HG02642 (cell line): ENCODE measurements at regions not wholly inside any gene's neighbourhood (a gene's known extent, or its start where the extent isn't known, plus 50 kb on each side); places are given as distances from the start of the nearest gene placed in this dataset.

Experiments used
- ATAC-seq: cut with Tn5 transposase; IDR thresholded peaks from one replicate; pipeline ENCODE4 v1.9.1; 2021; ENCODE audit warnings: mild to moderate bottlenecking; ENCODE audit not compliant: unreplicated experiment, poor library complexity

DNA sequence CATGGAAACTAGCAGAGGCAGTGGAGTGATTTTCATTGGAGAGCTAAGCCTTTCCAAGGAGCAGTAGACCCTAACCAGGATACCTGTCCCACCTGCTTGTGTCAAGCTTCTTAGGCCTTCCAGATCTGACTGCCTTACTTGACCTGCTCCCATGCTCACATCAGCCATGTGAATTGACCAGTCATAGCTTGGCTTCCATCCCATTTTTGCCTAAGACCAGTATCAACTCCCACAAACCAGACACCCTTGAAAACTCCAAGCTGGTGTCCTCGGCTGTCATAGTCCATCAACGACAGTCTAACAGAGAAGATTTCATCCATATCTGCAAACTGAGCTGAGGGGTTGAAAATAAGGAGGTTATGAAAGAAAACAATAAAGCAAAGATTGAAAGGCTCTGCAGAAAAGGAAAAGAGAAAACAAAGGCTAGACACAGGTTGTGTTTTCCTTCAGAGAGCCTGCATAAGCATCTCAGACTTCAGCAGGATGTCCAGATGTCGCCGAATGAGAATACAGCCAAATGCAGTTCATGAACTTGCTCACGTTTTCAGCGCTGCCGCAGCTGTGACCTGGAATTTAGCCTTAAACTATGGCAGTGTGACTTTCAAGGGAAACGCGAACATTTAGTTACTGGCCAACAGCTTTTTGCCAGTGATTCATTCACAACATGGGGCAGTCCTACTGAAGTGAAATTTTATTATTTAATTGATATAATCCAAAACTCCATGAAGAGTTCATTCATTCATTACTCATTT lies 868.1 kb upstream of the ID2 start:
- ATAC-seq, result no peak

DNA sequence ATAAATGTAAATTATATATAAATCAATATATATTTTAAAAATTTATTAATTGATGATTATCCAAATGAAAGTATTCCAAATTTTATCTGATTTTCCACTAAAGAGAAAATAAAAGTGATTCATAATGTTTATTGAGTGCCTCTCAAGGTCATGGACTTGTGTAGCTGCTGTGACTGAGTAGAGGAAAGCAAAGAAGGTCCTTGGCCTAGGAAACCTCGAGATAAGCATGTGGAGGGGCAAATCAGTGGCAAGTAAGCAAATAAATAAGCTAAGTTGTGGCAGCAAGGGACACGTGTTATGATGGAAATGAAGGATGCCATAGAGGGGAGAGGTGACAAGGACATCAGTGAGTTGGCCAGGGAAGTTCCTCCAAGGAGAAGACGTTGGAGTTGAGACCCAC lies 866.1 kb upstream of the ID2 start:
- ATAC-seq, result no peak

DNA sequence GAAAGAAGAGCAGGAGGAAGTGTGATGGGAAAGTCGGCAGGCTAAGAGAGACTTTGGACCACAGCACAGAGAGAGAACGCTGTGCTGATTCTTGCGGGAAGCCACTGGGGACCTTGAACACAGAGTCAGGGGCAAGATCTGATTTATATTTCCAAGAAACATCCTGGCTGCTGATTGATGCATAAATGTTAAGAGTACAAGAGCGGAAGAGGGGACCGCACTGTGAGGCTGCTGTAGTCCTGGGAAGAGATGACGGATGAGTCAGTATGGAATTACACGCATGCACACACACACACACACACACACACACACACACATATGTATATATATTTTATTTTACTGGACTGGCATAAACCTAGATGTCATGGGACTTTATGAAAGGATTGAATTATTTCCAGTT lies 865.6 kb upstream of the ID2 start:
- ATAC-seq, result no peak

DNA sequence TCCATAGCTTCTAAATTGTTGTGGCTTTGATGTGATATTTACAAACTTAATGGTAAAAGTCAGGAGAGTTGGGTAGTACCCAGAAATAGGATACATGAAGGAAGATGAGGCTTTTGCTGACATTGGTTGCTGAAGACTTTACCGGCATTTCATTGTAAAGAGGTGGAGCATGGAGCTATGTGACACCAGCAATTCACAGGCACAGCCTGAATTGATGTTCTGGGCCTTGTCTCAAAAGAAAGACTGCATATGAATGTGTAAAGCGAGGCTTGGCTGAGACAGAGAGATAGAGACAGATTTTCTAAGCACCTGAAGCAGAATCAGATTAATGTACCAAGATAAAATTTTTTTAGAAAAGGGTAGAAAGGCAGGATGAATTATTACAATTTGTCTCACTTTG lies 864.9 kb upstream of the ID2 start:
- ATAC-seq, result no peak

DNA sequence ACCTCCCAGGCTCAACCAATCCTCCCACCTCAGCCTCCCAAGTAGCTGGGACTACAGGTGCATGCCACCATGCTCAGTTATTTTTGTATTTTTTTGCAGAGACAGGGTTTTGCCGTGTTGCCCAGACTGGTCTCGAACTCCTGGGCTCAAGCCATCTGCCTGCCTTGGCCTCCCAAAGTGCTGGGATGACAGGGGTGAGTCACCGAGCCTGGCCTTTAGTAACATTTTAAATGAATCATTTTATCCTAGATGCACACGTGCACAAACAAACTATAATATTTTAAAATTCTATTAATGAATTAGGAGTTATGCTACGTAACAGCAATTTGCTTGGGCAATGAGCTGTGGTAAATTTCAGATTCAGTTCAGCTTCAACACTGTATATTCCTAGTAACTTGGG lies 862.5 kb upstream of the ID2 start:
- no peak for ATAC-seq

DNA sequence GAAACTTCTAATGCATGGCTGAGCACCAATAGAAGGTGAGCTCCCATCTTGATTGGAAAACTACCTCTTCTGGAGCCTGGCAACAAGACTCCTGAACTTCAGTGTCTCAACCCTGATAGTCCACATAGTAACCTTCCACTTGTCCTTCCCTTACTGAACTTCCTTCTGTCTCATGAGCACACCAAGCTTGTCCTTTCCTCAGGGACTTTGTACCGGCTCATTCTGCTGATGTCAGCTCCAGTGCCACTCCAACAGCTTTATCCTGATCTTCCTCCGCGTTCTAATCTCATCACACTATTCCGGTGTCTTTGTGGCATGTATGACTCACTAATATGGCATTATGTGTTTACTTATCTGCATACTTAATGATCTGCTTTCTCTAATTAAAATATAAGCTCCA lies 862.0 kb upstream of the ID2 start:
- ATAC-seq, result no peak

DNA sequence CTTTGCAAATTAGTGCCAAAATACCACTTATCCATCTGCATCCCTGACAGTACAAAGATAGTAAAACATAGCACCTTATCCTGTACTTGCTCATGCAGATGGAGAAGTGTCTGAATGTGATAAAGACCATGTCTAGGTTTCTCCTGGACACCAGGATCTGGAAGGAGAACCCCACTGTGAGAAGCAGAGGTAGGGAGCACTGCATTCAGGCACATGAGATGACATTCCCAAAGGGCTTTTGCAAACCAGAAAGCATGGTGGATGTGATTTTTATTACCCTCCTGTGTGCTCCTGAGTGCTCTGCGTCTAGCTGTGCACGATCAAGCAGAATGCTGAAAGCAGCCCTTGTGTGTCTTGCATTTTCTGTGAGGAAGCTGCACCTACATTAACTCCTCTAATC lies 857.6 kb upstream of the ID2 start:
- no peak for ATAC-seq

DNA sequence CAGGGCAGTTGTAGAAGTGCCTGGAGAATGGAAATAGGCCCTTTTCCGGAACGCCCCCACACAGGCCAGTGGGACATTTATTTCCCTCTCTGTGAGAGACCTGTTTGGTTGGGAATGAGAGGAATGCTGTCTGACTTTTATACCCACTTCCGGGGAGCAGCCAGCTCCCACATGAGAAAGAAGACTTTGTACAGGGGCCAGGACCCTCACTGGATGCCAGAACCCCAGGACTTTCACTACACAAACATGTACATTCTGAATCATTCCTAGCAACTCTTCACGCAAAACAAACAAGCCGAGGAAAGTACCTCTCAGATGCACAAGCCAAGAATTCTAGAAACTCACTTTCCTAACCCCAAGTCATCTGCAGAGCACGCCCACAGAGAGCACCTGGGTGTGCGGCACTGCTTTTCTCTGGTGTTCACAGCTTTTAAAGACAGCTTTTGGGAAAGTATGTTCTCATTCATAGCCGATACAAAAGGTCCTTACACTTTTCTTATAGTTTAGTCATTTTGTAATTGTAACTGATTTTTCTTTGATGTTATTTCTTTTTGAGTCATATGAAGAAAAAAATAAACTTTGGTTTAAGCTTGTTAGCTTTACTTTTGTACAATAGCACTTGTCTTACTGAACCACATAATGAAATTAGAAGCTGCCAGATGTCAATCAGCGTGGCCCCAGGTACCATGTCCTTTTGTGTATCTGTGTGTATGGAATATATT lies 856.1 kb upstream of the ID2 start:
- ATAC-seq, result peak; percentile 79

DNA sequence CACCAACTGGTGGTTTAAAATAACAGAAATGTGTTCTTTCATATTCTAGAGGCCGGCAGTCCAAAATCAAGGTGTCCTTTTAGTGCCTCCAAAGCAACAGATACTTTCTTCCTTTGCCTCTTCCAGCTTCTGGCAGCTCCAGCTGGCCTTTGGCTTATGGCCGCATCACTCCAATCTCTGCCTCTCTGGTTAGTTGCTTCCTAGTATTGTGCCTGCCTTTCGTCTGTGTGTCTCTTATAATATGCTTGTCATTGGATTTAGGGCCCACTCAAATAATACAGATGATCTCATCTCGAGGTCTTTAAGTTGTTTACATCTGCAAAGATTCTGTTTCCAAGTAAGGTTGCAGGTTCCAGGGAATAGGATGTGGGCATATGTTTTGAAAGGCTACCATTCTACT lies 855.2 kb upstream of the ID2 start:
- no peak for ATAC-seq

DNA sequence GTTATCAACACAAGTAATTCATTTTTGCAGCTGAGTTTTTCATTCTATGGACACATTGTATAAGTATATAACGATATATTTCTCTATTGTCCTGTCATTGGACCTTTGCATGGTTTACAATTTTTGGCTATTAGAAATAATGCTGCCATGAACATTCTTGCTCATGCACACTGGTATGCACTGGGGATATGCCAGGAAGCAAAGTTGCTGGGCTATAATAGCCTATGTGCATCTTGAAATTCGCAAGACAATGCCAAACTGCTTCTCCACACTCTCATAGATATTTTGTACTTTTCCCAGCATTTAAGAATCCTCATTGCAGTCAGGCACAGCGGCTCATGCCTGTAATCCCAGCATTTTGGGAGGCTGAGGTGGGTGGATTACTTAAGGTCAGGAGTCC lies 852.6 kb upstream of the ID2 start:
- no peak for ATAC-seq

DNA sequence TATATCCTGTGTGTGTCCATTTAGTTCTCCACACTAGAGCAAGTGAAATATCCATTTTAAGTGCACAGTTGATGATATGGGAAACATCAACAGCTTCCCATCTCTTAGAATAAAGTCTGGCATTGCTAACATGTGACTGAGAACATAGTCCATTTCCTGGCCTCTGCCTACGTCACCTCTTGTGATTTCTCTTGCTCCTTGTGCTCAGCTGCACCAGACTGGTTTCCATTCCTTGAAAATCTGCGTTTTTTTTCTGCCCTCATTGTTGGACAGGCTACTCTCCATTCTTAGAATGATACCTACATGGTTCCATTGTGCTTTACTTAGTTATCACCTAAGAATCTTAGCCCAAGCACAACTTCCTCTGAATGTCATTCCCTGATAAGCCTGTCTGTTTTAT lies 851.2 kb upstream of the ID2 start:
- ATAC-seq, result no peak

DNA sequence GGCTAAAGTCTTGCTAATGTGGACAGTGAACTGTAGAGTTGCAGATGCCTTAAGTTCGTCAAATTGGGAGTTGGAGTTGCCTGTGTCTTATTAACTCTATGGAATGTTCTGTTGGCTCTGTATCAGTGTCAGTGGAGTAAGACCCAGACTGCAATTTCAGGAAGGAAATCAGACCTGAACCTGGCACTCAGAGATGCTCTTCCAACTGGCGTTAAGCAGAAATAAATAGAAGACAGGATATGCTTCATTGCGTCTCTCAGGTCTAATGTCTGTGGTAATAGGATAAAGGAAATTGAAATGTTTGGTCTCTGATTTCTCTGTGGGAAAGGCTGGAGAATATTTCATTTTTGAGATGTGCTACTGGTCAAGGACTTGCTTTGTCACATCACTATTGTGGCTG lies 846.7 kb upstream of the ID2 start:
- ATAC-seq, result no peak

DNA sequence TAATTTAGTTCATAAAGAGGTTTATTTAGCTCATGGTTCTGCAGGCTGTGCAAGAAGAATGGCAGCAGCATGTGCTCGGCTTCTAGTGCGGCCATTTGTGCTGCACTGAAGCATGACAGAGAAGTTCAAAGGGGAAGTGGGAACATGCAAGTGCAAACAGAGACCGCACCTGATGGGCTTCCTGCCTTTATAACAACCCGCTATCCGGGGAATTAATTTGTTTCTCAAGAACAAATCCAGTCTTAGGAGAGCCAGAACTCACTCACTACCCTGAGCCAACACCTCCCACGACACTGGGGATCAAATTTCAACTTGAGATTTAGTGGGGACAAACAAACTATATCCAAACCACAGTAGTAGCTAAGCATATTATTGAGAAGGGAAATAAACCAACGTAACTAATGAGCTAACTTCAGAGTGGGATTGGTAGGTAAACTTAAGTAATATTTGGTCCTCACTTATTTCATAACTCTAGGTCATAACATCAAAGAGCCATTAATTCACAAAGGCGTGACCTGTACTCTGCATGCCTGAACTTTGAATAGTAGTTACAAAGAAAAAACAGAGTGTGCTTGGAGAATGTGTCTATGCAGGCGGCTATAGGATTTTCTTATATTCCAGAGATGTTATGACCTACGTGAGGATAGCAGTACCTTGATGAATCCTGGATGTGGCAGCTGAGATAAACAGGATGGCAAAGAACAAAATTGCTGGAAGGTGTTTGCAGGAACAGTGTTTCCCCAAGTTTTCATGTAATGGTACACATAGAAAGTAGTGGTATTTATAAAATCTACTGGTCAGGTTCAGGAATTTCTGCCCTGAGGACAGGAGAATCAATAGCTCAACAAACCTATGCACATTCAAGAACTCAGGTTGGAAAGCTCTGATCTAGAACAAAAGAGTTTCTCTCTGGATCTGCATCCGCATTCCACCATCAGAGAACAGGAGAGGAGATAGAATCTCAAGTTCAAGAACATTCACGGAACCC lies 845.9 kb upstream of the ID2 start:
- peak; percentile 84 for ATAC-seq

DNA sequence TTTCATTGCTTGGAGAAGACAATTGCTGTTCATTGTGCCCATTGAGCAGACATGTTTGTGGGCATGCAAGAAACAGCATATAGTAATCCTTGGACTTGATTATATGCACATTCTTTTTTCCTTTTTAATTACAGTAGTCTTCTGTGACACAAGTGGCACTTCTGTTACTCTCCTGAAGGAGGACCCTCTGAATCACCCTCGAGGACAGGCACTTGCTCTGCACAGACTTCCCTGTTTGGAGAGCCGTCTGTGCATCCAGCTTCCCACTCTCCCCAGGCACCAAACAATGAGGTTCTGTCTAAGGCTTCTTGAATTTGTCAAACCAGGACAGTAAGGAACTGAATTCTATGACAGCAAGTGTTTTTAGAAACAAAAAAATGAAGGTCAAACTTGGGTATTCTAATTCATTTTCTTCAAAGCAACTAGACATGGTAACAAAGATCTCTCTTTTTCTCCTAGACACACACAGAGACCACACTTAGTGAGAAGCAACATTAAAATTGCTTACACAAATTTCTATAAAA lies 844.6 kb upstream of the ID2 start:
- ATAC-seq, result no peak

DNA sequence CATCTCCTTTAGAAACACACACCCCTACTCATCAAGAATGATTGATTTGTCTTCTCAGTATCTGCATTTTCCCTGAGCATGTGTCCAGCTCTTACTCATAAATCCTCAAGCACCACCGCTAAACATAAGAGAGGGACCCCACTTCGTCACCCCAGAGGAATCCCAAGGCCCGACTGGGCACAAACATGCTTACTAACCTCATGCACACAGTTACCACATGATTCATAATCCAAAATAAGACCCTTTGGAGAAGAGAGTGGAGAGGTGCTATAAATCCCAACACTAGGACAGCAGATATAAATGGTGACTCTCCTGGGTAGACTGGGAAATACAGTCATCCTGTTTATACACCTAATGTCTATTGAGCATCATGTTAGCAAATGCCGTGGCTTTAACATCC lies 843.2 kb upstream of the ID2 start:
- ATAC-seq, result no peak

DNA sequence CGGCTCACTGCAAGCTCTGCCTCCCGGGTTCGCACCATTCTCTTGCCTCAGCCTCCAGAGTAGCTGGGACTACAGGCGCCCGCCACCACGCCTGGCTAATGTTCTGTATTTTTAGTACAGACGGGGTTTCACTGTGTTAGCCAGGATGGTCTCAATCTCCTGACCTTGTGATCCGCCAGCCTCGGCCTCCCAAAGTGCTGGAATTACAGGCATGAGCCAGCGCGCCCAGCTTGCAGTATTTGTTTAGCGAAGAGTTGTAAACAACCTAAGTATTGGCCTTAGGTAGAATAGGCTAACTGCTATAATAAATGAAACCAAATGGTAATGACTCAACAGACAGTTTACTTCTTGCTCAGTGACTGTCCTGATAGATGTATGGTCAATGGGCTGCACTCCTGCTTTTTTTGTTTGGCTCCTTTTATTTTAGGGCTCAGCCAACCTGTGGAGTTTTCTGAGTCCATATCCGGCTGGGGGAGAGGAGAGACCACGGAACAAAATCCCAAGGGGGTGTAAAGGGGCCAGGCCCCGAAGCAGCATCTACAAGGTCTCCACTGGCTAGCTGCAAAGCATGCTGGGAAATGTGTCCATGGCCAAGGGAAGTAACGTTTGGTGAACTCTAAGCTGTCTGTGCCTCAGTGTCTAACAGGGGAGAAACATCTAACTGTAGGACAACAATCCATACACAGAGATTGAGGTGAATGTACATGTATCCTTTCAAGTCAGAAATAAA lies 841.0 kb upstream of the ID2 start:
- no peak for ATAC-seq

DNA sequence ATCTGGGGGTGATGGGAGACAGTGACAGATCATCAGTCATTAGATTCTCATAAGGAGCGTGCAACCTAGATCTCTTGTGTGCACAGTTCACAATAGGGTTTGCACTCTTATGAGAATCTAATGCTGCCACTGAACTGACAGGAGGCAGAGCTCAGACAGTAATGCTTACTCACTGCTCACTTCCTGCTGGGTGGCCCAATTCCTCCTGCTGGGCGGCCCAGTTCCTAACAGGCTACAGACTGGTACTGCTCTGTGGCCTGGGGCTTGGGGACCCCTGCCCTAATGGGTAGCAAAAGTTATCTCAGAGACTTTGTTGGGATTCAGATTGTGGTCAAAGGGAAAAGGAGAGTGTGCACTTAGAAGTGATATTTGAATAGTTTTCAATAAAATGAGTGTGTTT lies 840.1 kb upstream of the ID2 start:
- ATAC-seq, result no peak

DNA sequence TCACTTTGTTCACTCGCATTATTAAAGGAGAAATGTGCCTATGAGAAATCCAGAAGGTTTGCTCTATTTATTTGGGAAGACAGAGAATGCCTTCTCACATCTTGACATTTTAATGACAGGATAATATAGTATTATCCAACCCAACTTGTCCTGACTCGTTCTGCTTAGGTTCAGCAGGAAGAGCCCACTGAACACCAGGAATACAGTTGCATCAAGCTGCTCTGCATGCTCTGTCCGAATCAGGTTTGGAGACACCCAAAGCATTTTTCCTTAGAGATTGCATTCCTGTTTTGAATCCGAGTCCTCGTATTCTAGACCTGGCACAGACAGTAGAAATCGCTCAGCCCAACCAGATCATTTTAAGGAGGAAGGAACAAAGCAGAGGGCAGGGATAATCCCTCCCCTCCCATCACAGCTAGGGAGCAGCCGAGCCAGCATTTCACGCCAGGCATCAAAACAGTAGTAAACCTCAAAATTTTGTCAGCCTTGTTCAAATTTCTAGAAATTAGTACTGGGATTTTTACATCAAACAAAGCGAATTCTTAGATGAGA lies 837.4 kb upstream of the ID2 start:
- no peak for ATAC-seq

DNA sequence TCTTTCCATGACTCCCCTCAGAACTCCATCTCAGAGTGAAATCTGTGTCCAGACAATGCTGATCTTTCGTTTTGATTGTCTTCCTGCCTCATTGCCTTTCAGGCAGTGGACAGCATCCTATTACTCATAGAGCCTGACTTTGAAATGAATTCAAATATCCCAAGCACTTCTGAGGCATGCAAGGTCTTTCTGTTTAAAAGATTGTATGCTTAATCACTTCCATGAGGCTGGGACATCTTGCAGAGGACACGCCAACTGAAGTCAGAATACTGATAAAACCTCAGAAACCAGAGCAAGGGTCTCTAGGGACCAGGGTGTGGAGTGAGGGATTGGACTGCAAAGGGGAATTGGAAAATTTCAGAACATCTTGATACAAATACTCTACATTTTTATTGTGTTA lies 836.5 kb upstream of the ID2 start:
- ATAC-seq, result no peak

DNA sequence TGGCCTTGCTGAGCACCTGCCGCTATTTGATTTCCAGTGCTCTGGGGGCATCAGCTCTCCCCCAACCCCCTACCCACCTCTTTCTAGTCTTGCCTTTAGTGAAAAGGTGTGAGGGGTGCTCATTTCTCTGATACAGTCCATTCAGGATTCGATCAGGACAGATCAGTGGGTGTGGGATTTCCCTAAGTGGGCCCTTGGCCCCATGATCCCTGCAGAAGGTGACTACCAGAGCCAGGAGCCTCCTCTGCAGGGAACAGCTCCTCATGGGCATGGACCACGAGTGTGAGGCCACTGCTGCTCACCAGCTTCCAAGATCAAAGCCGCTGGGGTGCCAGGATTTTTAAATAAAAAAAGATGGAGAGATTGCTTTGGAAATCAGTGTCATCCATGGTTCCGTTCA lies 835.2 kb upstream of the ID2 start:
- ATAC-seq, result no peak
